ENCODE measurements at regions not wholly inside any gene's neighbourhood (a gene's known extent, or its start where the extent isn't known, plus 50 kb on each side); places are given as distances from the start of the nearest gene placed in this dataset.

DNA sequence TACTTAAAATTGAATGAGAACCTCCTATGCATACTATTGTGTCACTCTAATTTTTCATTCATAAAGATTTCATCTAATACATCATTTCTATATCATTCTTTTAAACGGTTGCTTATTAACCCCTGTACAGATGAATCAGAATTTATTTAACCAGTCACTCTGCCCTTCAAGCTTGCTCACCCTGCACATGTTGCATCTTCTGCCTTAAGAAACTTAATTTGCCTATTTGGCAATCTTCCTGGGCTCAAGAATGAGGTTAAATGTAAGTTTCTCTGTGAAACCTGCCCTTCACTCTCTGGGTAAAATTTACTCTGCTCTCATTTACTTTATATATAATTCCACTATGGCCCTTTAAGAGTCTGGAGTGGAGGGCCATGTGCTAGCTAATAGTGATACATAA is 434.7 kb upstream of the ZNF608 start:
- Histone ChIP-seq H3K4me1 (ENCODE audit: control insufficient read depth in 1 of 2, insufficient read depth in 2 of 2, low read length in 2 of 2) (no peaks in the 10 kb centered on the region), H3K18ac (ENCODE audit: low read length) (no peak overlapping the region), H3K4ac (ENCODE audit: low read depth, low read length) (no peak overlapping the region), H3K79me2 (ENCODE audit: control insufficient read depth, insufficient read depth, low read length, poor library complexity) (no peaks in the 10 kb centered on the region), H4K91ac (ENCODE audit: low read depth, low read length) (no peak overlapping the region), H2BK5ac (ENCODE audit: low read depth, low read length, poor library complexity) (no peak overlapping the region), H3K4me2 (ENCODE audit: low read length) (no peak overlapping the region), H3K27ac (ENCODE audit: low read depth, low read length) (no peak overlapping the region), H3K36me3 (ENCODE audit: control insufficient read depth in 1 of 2, insufficient read depth in 2 of 2, low read length in 2 of 2) (no peaks in the 10 kb centered on the region), H3K23ac (ENCODE audit: low read length) (no peak overlapping the region), H2AFZ (ENCODE audit: insufficient read depth, low read length, poor library complexity) (no peak overlapping the region), H3K9ac (ENCODE audit: low read length) (no peak overlapping the region), H3K4me3 (ENCODE audit: low read depth, low read length) (no peak overlapping the region), H2AK5ac (ENCODE audit: low read length) (no peak overlapping the region), H3K9me3 (ENCODE audit: insufficient read depth, low read depth, low read length) (no peaks in the 10 kb centered on the region), H2BK12ac (ENCODE audit: low read length) (no peak overlapping the region), H3K27me3 (ENCODE audit: insufficient read depth, low read length) (no peaks in the 10 kb centered on the region), H2BK120ac (ENCODE audit: insufficient read depth, low read length, poor library complexity) (no peak overlapping the region), H3K79me1 (ENCODE audit: low read length) (no peaks in the 10 kb centered on the region), H4K12ac (ENCODE audit: low read depth, low read length) (no peak overlapping the region), H4K8ac (ENCODE audit: low read depth, low read length) (no peak overlapping the region), H3K14ac (ENCODE audit: low read length) (no peak overlapping the region)
- DNase-seq = no peak
- no CpG with 5 or more reads among the region's 1 CpG for WGBS (ENCODE audit: extremely low coverage, insufficient coverage, insufficient read length)

DNA sequence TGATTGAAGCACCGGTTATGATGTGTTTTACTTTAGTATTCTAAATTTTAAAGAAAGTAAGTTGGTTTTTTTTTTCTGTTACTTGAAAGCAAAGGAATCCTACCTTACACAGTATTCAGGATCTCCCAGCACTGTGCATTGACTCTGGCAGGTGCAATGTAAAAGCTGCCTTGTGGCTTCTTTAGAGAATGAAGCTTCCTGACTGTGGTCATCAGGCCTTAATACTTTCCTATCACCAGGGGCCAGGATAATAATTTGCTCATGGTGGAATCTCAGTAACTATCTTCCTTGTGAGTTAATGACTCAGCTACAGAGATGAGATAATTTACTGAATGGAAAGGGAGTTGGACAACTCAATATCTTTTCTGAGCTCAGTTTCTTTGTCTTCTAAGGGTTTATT is 435.5 kb upstream of the ZNF608 start:
- Histone ChIP-seq H3K27me3 (ENCODE audit: insufficient read depth, low read length) (no peaks in the 10 kb centered on the region), H4K91ac (ENCODE audit: low read depth, low read length) (no peak overlapping the region), H3K79me2 (ENCODE audit: control insufficient read depth, insufficient read depth, low read length, poor library complexity) (no peaks in the 10 kb centered on the region), H4K12ac (ENCODE audit: low read depth, low read length) (no peak overlapping the region), H3K4me3 (ENCODE audit: low read depth, low read length) (no peak overlapping the region), H3K14ac (ENCODE audit: low read length) (no peak overlapping the region), H2BK12ac (ENCODE audit: low read length) (no peak overlapping the region), H3K4me1 (ENCODE audit: control insufficient read depth in 1 of 2, insufficient read depth in 2 of 2, low read length in 2 of 2) (no peaks in the 10 kb centered on the region), H3K27ac (ENCODE audit: low read depth, low read length) (no peak overlapping the region), H3K23ac (ENCODE audit: low read length) (no peak overlapping the region), H2BK120ac (ENCODE audit: insufficient read depth, low read length, poor library complexity) (no peak overlapping the region), H3K9me3 (ENCODE audit: insufficient read depth, low read depth, low read length) (no peaks in the 10 kb centered on the region), H3K18ac (ENCODE audit: low read length) (no peak overlapping the region), H3K9ac (ENCODE audit: low read length) (no peak overlapping the region), H3K4me2 (ENCODE audit: low read length) (no peak overlapping the region), H3K36me3 (ENCODE audit: control insufficient read depth in 1 of 2, insufficient read depth in 2 of 2, low read length in 2 of 2) (no peaks in the 10 kb centered on the region), H3K4ac (ENCODE audit: low read depth, low read length) (no peak overlapping the region), H2BK5ac (ENCODE audit: low read depth, low read length, poor library complexity) (no peak overlapping the region), H2AK5ac (ENCODE audit: low read length) (no peak overlapping the region), H4K8ac (ENCODE audit: low read depth, low read length) (no peak overlapping the region), H3K79me1 (ENCODE audit: low read length) (no peaks in the 10 kb centered on the region), H2AFZ (ENCODE audit: insufficient read depth, low read length, poor library complexity) (no peak overlapping the region)
- DNase-seq = no peak
- no CpG with 5 or more reads among the region's 1 CpG for WGBS (ENCODE audit: extremely low coverage, insufficient coverage, insufficient read length)

DNA sequence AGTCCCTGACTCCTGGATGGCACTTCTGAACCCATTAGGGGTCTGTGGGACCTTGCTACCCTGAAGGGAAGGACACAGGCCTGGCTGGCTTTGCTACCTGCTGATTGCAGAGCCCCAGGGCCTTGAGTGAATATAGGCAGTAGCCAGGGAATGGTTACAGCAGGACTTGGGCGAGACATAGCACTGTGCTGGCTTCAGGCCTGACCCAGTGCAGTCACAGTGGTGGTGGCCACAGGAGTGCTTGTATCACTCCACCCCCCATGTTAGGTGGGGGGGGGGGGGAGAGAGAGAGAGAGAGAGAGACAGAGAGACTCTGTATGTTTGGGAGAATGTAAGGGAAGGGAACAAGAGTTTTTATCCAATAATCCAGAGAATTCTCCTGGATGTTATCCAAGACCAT is 439.3 kb upstream of the ZNF608 start:
- Histone ChIP-seq H3K18ac (ENCODE audit: low read length) (no peak overlapping the region), H3K27ac (ENCODE audit: low read depth, low read length) (no peak overlapping the region), H4K12ac (ENCODE audit: low read depth, low read length) (no peak overlapping the region), H3K9ac (ENCODE audit: low read length) (no peak overlapping the region), H3K4ac (ENCODE audit: low read depth, low read length) (no peak overlapping the region), H3K14ac (ENCODE audit: low read length) (no peak overlapping the region), H3K79me2 (ENCODE audit: control insufficient read depth, insufficient read depth, low read length, poor library complexity) (no peaks in the 10 kb centered on the region), H3K79me1 (ENCODE audit: low read length) (no peaks in the 10 kb centered on the region), H3K36me3 (ENCODE audit: control insufficient read depth in 1 of 2, insufficient read depth in 2 of 2, low read length in 2 of 2) (no peaks in the 10 kb centered on the region), H2BK120ac (ENCODE audit: insufficient read depth, low read length, poor library complexity) (no peak overlapping the region), H2BK5ac (ENCODE audit: low read depth, low read length, poor library complexity) (no peak overlapping the region), H3K4me2 (ENCODE audit: low read length) (no peak overlapping the region), H2BK12ac (ENCODE audit: low read length) (no peak overlapping the region), H3K4me1 (ENCODE audit: control insufficient read depth in 1 of 2, insufficient read depth in 2 of 2, low read length in 2 of 2) (peaks cover 2% of the 10 kb centered on the region in 2 experiments), H2AK5ac (ENCODE audit: low read length) (no peak overlapping the region), H2AFZ (ENCODE audit: insufficient read depth, low read length, poor library complexity) (no peak overlapping the region), H4K8ac (ENCODE audit: low read depth, low read length) (no peak overlapping the region), H3K27me3 (ENCODE audit: insufficient read depth, low read length) (no peaks in the 10 kb centered on the region), H3K23ac (ENCODE audit: low read length) (no peak overlapping the region), H4K91ac (ENCODE audit: low read depth, low read length) (no peak overlapping the region), H3K4me3 (ENCODE audit: low read depth, low read length) (no peak overlapping the region), H3K9me3 (ENCODE audit: insufficient read depth, low read depth, low read length) (no peaks in the 10 kb centered on the region)
- no peak for DNase-seq
- WGBS (ENCODE audit: extremely low coverage, insufficient coverage, insufficient read length) = no CpG with 5 or more reads among the region's 1 CpG

DNA sequence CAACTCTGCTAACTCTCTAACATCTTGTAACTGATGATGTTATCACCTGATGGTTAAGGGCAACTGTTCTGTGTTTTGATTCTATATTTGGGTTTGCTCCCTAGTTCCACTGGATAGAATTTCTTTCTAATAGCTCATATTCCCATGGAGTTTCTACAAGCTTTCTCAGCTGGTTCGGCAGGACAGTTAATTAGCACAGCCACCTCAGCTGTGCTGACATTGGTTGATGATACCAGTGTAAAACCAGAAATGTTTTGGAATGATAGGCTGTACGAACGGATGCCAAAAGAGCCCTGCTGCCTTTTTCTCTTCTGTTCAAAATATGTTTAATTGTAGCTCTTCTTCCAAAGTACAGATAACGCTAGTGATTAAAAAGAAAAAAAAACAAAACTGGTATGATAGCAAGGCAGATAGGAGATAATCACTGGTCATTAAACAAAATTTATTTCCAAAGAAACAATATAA is 440.5 kb upstream of the ZNF608 start:
- H3K4me1 ChIP-seq (ENCODE audit: control insufficient read depth in 1 of 2, insufficient read depth in 2 of 2, low read length in 2 of 2) = peaks cover 2 to 4% of the 10 kb centered on the region in 2 experiments
- no peaks in the 10 kb centered on the region for H3K79me2 ChIP-seq (ENCODE audit: control insufficient read depth, insufficient read depth, low read length, poor library complexity)
- no peak overlapping the region for H3K9ac ChIP-seq (ENCODE audit: low read length)
- no peaks in the 10 kb centered on the region for H3K9me3 ChIP-seq (ENCODE audit: insufficient read depth, low read depth, low read length)
- H2BK5ac ChIP-seq (ENCODE audit: low read depth, low read length, poor library complexity) = no peak overlapping the region
- H3K14ac ChIP-seq (ENCODE audit: low read length) = no peak overlapping the region
- no peak overlapping the region for H2BK120ac ChIP-seq (ENCODE audit: insufficient read depth, low read length, poor library complexity)
- no peak overlapping the region for H3K4ac ChIP-seq (ENCODE audit: low read depth, low read length)
- no peaks in the 10 kb centered on the region for H3K27me3 ChIP-seq (ENCODE audit: insufficient read depth, low read length)
- no peaks in the 10 kb centered on the region for H3K79me1 ChIP-seq (ENCODE audit: low read length)
- no peak for DNase-seq
- no peak overlapping the region for H4K91ac ChIP-seq (ENCODE audit: low read depth, low read length)
- no peak overlapping the region for H3K23ac ChIP-seq (ENCODE audit: low read length)
- H3K4me2 ChIP-seq (ENCODE audit: low read length) = no peak overlapping the region
- no peaks in the 10 kb centered on the region for H3K36me3 ChIP-seq (ENCODE audit: control insufficient read depth in 1 of 2, insufficient read depth in 2 of 2, low read length in 2 of 2)
- no peak overlapping the region for H2AK5ac ChIP-seq (ENCODE audit: low read length)
- no peak overlapping the region for H3K18ac ChIP-seq (ENCODE audit: low read length)
- H4K12ac ChIP-seq (ENCODE audit: low read depth, low read length) = no peak overlapping the region
- no peak overlapping the region for H2AFZ ChIP-seq (ENCODE audit: insufficient read depth, low read length, poor library complexity)
- no peak overlapping the region for H2BK12ac ChIP-seq (ENCODE audit: low read length)
- no CpG with 5 or more reads among the region's 4 CpGs for WGBS (ENCODE audit: extremely low coverage, insufficient coverage, insufficient read length)
- H3K4me3 ChIP-seq (ENCODE audit: low read depth, low read length) = no peak overlapping the region
- H4K8ac ChIP-seq (ENCODE audit: low read depth, low read length) = no peak overlapping the region
- H3K27ac ChIP-seq (ENCODE audit: low read depth, low read length) = no peak overlapping the region
